Stimulated activated CD8-positive, alpha-beta memory T cell treated with anti-CD3 and anti-CD28 coated beads, Interleukin-7, amount 100 ng/mL, for 48 hours (primary cell): ENCODE measurements at regions not wholly inside any gene's neighbourhood (a gene's known extent, or its start where the extent isn't known, plus 50 kb on each side); places are given as distances from the start of the nearest gene placed in this dataset.

Experiments used
- DNase-seq, 2 donors: peaks; one replicate each; pipeline ENCODE4 v3.0.0-alpha.2; 2020; ENCODE audit warnings: low read depth in 1 of 2; ENCODE audit errors: extremely low read depth in 1 of 2

DNA sequence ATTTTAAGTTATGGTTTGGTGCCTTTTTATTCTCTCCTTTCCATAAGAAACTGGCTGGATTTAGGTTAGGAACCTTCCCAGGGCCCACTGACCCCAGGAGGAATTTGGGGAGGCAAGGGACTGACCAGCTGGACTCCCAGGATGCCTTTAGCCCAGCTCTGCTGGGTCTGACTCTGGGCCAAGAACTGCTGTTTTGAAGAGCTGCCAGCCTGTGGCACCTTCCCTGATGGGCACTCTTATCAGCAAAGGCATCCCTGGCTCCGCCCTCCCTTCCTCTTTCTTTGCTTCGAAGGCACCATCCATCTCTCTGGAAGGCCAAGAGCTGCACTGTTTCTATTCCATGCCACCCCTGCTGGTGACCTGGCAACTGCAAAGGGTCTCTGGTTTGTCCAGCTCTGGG is 174.7 kb downstream of the POU4F1 start:
- no peak for DNase-seq

DNA sequence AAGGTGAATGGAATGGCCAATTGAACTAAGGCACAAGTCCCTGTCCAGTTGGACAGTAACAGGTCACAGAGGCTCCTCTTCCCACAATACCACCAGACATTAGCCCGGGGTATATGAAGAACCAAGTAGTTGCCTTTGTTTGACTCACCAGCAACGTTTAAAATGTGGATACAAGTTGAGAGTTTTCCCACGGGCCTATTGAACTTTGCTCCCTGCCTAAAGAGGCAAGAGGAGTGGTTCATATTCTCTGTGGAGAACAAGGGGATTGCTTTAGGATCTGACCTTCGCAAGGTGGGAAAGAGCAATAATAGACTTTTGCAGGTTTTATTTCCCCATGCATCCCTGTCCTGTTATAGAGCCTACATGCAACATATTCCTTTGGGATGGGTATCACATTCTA is 177.2 kb downstream of the POU4F1 start:
- no peak for DNase-seq

DNA sequence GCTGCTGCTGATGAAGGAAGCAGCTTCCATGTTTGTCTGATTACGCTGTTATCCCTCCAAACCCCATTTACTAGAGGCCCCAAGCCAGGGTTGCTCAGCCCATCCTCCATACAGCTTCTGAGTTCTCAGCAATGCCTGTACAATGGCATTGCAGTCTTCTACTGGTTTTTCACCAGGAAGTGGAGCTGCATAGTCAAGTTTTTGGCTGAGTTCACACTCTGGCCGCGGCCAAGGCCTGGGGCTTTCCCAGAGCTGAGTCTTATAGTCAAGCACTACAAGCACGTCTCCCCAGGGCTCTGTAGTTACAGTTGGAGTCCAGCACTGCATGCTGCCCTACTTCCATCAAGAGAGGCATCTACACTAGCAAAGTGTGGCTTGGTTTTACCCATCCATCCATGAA is 182.5 kb downstream of the POU4F1 start:
- no peak for DNase-seq

DNA sequence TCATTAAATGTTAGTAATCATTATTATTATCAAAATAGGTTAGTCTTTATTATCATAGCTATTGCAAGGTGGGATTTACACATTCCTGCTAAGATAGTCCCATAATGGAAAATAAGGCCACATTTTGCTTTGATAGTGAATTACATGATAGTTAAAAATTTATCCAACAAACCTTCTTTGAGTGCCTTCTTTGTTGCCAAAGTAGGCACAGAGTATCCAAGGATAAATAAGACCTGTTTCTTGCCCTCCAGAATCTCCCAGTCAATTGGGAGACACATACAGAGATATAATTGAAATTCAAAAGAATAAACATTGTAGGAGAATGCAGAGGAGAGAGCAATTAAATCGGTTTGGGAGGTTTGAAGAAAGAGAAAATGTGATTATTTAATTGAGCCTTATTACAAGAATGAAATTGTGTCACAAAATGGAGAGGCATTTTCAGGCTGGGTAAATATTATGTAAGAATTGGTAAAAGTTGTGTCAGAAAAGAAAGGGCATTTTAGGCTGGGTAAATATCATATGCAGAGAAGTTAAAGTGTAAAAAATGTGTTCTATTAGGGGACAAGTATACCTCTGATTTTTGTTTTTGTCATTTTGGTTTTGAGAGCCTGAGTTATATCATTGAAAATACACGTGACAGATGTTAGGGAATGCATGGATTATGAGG is 189.3 kb downstream of the POU4F1 start:
- no peak for DNase-seq

DNA sequence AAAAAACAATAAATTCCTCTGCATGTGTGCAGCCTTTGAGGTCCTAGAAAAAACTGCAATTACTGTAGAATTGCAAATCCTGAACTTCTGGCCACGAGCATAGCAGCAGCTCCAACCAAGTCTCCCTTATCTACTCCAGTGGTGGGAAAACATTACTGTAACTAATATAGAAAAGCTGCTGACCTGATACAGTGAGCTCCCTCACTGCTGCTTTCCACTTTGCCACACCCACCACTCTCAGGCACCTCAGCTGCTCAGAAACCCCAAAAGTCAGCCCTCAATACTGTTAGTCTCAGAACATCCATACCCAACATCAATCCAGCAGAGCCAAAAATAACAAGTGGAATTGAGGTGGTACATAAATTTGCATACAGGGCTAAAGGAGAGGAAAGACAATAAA is 192.5 kb downstream of the POU4F1 start:
- no peak for DNase-seq

DNA sequence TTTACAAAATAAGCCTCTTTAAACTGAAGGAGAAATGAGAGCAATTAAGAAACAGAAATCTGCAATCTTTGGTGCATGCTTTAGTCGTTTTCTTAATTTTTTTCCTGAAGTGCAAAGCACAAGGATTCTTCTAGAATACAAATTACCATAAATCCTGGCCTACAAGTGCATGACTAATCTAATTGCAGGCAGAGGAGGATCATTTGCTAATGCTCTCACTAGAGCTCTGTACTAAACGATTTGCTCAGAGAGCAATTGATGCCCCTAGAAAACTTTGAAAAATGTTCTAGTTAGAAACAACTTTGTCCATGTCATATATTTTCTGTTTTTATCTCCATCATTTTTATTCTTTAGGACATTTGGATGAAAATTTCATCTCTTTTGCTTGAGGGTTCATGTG is 193.2 kb downstream of the POU4F1 start:
- no peak for DNase-seq

DNA sequence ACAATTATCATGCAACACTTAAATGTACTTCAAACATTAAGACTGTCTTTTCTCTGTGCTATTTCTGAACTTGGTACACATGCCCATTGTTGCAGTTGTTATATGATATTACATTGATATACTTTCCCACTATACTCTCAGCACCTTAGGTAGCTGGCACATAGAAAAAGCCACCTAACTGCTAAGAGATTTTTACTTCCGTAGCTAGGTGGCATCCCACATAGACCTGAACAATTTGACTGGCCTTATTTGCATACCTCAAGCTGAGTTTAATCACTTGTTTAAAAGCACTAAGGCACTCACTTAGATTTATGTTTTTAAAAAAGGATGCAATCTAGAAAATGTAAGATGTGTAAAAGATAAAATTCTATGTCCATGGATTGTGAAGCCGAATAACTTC is 194.2 kb downstream of the POU4F1 start:
- no peak for DNase-seq

DNA sequence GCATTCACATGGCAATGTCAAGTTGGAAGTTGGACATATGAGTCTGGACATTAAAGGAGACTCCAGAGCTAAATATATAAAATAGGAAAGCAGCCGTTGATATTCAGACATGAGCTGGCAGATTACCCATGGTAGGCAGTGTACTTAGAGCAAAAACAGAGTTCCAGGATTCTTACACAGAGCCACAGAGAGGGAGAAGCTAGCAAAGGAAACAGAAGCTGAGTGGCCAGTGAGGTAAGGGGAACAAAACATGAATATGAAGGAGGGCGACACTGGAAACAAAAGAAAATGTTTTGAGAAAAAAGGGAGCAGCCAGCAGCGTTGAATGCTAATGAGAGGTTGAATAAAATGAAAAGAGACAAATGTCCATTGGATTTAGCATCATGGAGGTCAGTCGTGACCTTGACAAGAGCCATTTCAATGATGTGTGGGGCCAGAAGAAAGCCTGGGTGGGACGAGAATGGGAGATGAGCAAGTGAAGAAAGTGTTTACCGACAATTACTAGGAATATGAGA is 198.4 kb downstream of the POU4F1 start:
- no peak for DNase-seq

DNA sequence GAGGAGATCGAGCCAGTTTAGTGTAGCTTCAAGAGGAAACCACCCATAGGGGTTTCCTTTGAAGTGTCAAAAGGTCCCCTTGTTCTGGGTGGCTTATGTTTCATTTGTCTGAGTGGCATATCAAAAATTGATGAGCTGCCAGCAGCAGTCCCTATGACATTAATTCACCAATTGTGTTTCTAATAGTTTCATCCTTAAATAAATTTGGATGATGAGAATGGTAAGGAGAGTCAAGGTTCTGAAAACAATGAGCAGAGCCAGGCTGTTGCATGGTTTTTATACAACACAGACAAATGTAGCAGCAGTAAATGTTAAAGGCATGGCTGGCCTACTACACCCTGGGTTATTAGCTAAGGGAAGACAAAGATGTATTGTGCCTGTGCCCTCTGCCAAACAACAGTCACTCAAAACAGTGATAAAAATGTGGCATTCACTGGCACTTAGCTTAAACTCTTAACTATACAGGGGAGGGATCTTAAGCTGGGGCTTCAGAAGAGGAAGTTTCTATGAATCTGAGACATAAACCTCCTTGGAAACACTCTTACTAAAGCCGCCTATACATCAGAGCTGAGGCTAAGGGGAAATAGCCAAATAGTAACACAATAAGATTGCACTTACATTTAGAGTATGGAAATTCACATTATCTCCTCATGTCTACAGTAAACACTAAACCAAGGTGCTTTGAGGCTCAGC is 200.5 kb downstream of the POU4F1 start:
- DNase-seq = no peak

DNA sequence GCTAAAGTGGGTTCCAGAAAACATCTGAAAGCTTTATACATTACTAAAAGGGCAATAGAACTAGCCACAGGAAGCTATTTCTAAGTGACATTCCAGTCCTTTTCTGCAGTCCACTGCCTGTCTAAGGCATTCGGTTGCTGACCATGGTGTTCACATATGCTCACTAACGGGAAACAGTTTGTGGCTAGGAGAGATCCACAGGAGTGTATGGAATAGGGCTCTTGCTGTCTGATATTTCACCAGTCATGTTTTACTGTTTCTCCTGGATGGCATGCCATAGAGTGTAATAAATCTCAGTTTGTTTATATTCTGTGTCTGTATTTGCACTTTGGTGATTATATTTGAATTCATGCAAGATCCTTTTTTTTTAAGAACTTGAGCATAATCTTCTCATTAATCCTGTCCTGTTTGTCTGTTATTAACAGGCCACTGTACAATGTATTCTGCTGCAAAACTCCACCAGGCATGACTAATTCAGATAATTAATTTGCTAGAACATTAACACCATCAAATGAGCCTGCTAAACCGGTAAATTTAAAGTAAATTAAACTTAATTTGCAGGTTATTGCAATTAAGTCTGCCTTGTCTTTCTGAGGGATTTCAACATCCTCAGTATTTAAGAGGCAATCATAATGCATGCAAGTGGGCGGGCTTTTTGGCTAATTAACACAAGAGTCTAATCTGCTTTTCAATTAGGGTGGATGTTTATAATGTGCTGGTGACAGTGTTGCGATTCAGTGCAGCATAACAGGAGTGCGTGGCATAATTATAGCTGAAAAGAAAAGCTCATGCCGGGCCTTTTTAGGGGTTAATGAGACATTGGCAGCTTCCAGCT is 201.3 kb downstream of the POU4F1 start:
- no peak for DNase-seq

DNA sequence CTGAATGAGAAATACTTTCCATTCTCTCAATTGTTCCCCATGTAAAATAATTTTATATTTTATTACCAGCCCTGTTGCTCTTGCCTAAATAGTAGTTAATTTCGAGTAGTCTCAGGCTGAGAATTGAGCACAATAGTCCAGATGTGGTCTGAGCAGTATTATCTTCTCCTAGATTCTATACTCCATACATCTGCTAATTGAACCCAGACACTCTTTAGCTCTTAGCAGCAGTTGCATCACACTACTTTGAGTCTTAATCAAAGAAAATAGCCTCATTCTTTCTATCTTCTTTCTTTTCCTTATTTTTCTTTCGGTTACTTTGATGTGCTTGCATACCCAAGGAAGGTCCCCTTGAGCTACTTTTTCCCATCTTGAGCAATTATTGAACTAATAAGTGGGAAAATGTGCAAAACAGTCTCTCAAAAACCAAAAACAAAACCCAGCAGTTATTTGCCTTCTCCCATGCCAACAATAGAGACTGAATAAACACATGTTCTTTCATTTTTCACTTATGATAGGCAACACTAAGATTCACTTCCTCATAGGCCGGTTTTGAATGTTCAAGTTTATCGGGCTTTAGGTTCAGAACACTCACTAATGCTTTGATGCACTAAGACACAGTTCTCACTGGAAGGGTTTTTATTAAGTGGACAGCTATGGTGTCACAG is 204.5 kb downstream of the POU4F1 start:
- no peak for DNase-seq

DNA sequence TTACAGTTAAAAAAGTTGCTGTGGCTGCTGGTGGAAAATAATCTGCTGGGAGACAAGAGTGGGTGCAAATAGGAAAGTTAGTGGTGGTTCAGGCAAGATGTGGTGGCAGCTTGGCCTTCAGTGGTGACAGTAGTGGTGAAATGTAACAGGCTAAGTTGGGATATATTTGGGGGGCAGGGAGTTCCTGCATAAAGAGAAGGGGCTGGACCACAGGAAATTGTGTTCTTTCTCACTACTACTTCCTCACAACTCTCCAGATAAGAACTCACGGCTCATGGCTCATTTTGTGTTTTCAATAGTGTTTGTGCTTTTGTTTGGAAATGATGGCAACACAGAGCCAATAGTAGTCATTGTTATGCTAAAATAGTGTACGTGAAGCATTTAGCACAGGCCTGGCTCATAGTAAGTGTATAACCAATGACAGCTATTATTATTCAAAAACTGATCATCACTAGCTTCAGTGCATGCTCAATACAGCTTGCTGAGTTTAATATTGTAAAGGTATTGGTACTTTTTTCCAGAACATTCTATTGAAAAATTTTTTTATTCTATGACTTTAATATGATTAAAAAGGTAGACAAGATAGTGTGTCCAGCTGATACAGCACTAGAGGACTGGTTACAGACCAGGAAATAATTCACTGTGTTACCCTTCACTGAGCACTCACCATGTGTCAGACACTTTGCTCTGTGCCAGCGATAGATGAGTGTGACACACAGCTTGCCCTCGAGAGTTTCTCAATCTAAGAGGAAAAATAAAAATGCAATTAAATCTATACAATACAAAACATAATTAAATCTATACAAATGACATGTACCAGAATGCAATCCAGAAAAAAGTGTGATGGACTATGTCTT is 209.8 kb downstream of the POU4F1 start:
- no peak for DNase-seq

DNA sequence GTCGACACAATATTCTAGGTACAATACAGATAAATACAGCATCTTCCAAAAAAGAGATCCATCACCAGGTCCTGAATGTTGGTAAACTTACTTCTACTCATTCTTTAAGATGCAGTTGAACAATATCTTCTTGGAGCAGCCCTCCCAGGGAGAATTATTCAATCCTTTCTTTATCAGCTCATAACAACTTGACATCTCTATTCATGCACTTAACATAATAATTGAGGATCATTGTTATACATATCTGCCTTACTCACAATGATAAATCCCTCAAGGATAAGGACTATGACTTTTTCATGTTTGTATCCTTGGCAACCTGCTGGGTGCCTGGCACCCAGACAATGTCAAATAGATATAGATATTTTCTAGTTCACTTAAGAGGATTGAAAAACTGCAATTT is 219.5 kb downstream of the POU4F1 start:
- no peak for DNase-seq

DNA sequence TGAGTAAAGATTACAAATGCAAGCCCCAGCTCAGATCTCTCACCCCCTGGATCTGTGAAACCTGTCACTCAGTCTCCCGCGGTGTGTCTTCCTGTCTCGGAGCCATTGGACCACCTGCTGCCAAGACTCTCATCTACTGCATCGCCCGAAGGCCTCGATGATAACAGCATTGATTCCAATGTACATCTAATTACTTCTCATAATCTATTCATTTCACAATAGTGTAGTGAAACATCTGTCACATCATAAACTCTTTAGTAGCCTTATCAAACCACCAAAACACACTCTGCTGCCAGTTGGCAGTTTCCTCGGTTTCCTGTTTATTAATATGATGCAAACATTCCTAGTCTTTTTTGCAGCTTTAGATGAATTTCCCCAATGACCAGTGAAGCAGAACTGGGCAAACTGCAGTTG is 220.3 kb downstream of the POU4F1 start:
- no peak for DNase-seq

DNA sequence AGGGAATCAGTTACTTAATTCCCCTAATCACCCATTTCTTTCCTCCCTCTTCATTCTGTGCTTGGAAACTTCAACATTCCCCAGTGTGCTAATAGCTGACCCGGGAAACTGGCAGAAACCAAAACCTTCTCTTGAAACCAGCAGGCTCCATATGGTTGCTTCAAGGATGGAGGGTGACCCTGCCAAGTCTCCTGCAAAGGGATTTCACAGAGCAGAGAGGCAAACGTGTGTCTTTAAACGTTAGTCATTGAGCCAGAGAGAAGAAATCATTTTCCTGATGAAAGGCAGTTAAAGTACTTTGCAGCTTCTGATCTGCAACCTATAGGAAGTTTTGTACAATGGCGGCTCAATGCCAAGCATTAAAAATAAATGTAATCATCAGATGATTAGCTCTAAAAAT is 220.9 kb downstream of the POU4F1 start:
- DNase-seq = no peak

DNA sequence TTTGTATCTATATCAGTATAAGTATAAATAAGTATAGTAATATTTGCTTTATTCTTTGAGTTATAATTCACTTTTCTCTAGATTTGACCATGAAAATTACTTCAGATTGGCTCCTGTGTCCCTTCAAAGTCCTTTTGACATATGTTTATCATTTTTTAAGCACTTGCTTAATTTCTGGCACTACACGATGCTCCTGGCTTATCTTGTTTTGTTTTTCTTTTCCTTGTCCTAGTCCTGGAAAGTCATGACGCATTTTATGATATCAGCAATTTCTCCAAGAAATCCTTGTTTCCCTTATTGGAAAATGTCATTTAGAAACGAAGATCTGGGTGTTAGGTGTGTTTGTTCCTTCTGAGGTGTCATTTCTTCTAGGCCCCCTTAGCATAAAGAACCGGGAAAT is 226.5 kb downstream of the POU4F1 start:
- DNase-seq = no peak

DNA sequence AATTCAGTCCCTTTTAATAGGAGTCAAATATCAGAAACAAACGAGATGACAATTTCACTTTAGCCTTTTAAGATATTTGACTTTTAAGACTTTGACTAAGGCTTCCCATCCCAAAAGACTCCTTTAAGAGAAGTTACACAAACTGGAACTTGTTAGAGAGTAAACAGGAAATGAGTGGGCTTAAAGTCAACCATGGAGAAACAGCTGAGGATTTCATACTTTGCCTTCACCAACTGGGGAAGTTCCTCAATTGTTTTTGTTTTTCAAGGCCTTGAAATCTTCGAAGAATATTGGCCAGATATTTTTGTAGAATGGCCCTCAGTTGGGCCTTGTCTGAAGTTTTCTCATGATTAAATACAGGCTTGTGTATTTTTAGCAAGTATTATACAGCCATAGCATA is 227.3 kb downstream of the POU4F1 start:
- DNase-seq = no peak

DNA sequence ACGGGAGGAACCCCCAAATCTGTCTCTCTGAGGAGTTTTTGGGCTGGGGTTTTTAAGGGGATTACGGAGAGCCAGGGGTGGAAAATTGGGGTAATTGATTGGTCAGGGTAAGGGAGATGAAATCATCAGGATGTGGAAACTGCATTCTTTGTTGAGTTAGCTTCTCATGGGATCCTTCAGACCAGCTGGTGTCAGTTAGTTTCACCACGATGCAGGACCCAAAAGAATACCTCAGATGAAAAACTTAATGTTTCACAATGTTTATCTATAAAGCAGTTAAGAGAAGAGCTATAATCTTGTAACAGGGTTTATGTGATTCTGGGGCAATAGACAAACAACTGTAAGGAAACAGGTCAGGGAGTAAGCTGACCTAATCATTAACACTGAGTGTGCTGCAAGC is 230.8 kb downstream of the POU4F1 start:
- DNase-seq = no peak

DNA sequence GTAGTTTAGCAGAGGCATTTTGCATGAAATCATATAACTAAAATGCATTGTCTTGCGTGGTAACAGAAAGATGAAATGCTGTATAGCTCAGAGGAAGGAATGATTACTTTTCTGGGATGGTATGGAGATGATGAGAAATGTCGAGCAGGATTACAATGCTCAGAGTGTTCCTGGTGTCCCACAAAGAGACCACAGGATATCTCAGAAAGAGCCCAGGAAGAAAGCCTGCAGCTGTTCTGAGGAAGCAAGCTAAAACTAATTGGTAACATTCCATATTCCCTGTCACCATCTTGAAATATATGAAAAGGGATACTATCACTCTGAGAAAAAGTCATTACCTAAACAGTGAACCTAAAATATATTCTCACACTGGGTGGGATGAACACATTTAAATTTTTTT is 233.1 kb downstream of the POU4F1 start:
- no peak for DNase-seq

DNA sequence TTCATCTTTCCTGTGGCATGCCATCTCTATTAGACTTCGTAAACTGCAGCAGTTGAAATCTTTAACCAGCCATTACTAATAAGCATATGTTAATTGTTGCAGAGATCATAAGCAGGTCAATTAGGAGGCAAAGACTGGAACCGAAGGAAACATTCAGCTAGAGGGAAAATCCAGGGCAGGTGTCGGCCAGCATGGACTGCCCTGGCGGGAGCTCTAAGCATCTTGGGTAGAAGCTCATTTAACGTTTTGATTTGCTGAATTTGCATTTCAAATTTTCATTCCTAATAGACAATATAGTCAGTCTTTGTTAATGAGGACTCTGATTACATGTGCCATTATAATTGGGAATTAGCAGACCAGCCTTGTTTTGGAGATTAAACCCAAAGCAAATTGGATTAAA is 238.6 kb downstream of the POU4F1 start:
- DNase-seq = no peak
